Caco-2 (cell line): ENCODE measurements at regions not wholly inside any gene's neighbourhood (a gene's known extent, or its start where the extent isn't known, plus 50 kb on each side); places are given as distances from the start of the nearest gene placed in this dataset.

ENCODE experiments used
- BruUV-seq: library from RNA; stranded (reverse); fragments of 400-500 nt; replicated peaks from 2 replicates; lab custom pipeline; 2021; lab: Mats Ljungman, UMichigan
- CTCF ChIA-PET: fragments of 300-600 bp; sonication (Branson Sonifier 250); formaldehyde crosslinking; loops from one replicate; lab custom pipeline; 2022; ENCODE audit warnings: antibody characterized with exemption; lab: Charles Lee
- POLR2A ChIA-PET: fragments of 300-600 bp; sonication (Branson Sonifier 250); formaldehyde crosslinking; loops from one replicate; lab custom pipeline; 2022; ENCODE audit warnings: antibody characterized with exemption; lab: Charles Lee
- DNase-seq, 2 experiments: peaks; one replicate each; pipeline versions ENCODE4 v3.0.0 to v3.0.0-alpha.2; 2020 to 2022
- H3K27me3 ChIP-seq: replicated peaks from 2 replicates; pipeline ENCODE4 v1.6.0; 2011; ENCODE audit warnings: low read length; ENCODE audit not compliant: control insufficient read depth, insufficient read depth
- H3K36me3 ChIP-seq: 2 replicates; pipeline ENCODE4 v1.5.1; 2011; ENCODE audit warnings: low read length; ENCODE audit not compliant: control insufficient read depth, insufficient read depth
- H3K4me1 ChIP-seq: fragments of 250-450 bp; sonication (Bioruptor Pico); 2 replicates; pipeline ENCODE4 v1.5.1; 2020; ENCODE audit warnings: mild to moderate bottlenecking
- H3K4me3 ChIP-seq: 2 replicates; pipeline ENCODE4 v1.5.1; 2011; ENCODE audit warnings: low read depth, mild to moderate bottlenecking, control low read depth, low read length
- H3K9me3 ChIP-seq: fragments of 250-450 bp; sonication (Bioruptor Pico); 2 replicates; pipeline ENCODE4 v1.5.1; 2020; ENCODE audit warnings: mild to moderate bottlenecking, moderate library complexity
- H3K27ac Mint-ChIP-seq: one replicate; pipeline ENCODE4 v1.8.0; 2022; ENCODE audit warnings: mixed read lengths; ENCODE audit not compliant: unreplicated experiment
- H3K27me3 Mint-ChIP-seq: one replicate; pipeline ENCODE4 v1.8.0; 2022; ENCODE audit warnings: mixed read lengths; ENCODE audit not compliant: insufficient read depth, unreplicated experiment
- H3K36me3 Mint-ChIP-seq: one replicate; pipeline ENCODE4 v1.8.0; 2022; ENCODE audit warnings: mild to moderate bottlenecking, mixed read lengths; ENCODE audit not compliant: insufficient read depth, unreplicated experiment
- H3K4me1 Mint-ChIP-seq: one replicate; pipeline ENCODE4 v1.8.0; 2022; ENCODE audit warnings: low read depth, mixed read lengths; ENCODE audit not compliant: unreplicated experiment
- H3K4me3 Mint-ChIP-seq: one replicate; pipeline ENCODE4 v1.8.0; 2022; ENCODE audit warnings: mild to moderate bottlenecking, moderate library complexity, mixed read lengths; ENCODE audit not compliant: unreplicated experiment
- H3K9me3 Mint-ChIP-seq: one replicate; pipeline ENCODE4 v1.8.0; 2022; ENCODE audit warnings: mixed read lengths; ENCODE audit not compliant: unreplicated experiment
- CTCF ChIP-seq, 2 experiments: fragments of 200-600 bp in 1 of 2; IDR thresholded peaks; 1 replicate in 1 of 2; 2 replicates in 1 of 2; pipeline versions ENCODE4 v1.5.1 to v1.8.0; 2011 to 2022; ENCODE audit warnings: antibody characterized with exemption in 1 of 2, control low read depth in 1 of 2, inconsistent platforms in 1 of 2, low read depth in 1 of 2, low read length in 1 of 2, mild to moderate bottlenecking in 1 of 2, moderate library complexity in 1 of 2; ENCODE audit not compliant: insufficient read depth in 1 of 2, severe bottlenecking in 1 of 2, unreplicated experiment in 1 of 2
- intact Hi-C: fragments of 100-400 bp; cut with micrococcal nuclease; formaldehyde crosslinking; loops from one replicate; pipeline ENCODE4 v1.10.0; 2022; ENCODE audit not compliant: unreplicated experiment

DNA sequence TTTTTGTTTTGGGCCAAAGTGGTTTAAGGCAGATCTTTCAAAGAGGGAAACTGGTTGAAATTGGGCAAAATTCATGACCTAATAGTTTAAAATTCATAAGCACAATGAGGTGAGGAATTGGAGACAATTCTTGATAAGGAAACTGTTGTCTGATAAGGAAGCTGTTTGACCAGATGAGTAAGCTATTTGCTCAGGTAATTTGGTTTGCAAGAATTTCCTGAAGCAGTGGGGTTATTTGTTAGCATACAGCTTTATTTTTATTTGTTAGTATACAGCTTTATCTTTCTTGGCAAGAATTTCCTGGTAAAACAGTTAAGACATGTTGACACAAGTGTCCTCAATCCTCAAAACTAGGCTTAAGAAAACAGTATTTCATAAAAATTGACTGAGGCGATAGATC lies 559.0 kb downstream of the GALC start:
- intact Hi-C loops, result no loop called here
- BruUV-seq, result no TSS peak

DNA sequence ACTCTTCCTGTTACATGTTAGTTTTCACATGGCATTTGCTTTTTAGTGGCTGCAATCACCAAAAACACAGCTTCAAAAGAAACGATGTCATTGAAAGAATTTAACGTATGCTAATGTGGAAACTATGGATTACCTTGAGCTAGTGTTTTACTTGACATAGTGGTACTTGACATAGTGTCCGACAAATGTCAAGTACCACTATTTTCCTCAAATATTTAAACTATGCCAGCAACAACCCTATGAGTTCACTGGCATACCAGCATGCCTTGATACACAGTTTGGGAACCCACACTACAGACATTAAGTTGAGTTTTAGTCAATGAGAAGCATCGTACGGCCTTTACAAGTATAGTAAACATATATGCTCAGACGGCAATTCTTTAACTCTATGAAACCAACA lies 560.3 kb downstream of the GALC start:
- Mint-ChIP-seq H3K9me3 (no peaks in the 10 kb centered on the region), H3K4me1 (no peaks in the 10 kb centered on the region), H3K4me3 (no peak overlapping the region), H3K27ac (no peak overlapping the region), H3K36me3 (no peaks in the 10 kb centered on the region), H3K27me3 (no peaks in the 10 kb centered on the region)
- no TSS peak for BruUV-seq
- CTCF ChIA-PET, result no interaction called here
- POLR2A ChIA-PET, result no interaction called here
- Histone ChIP-seq H3K9me3 (no peaks in the 10 kb centered on the region), H3K36me3 (no peaks in the 10 kb centered on the region), H3K27me3 (no peaks in the 10 kb centered on the region), H3K4me3 (no peak overlapping the region), H3K4me1 (peaks cover 10% of the 10 kb centered on the region)
- intact Hi-C loops, result no loop called here
- TF ChIP-seq CTCF (IDR thresholded peaks at IDR 0.05; ENCODE audit: insufficient read depth in 1 of 2, low read depth in 1 of 2, low read length in 1 of 2, severe bottlenecking in 1 of 2, unreplicated experiment in 1 of 2), result no peak
- no peak for DNase-seq

More for the DNA sequence above, 559.0 kb downstream of the GALC start:
- no peak for DNase-seq
- Mint-ChIP-seq H3K4me1 (no peaks in the 10 kb centered on the region), H3K27ac (no peak overlapping the region), H3K27me3 (no peaks in the 10 kb centered on the region), H3K4me3 (no peak overlapping the region), H3K36me3 (no peaks in the 10 kb centered on the region), H3K9me3 (no peaks in the 10 kb centered on the region)
- ChIA-PET CTCF (no interaction called here), POLR2A (no interaction called here)
- Histone ChIP-seq H3K4me1 (peaks cover 10% of the 10 kb centered on the region), H3K27me3 (no peaks in the 10 kb centered on the region), H3K36me3 (no peaks in the 10 kb centered on the region), H3K9me3 (no peaks in the 10 kb centered on the region), H3K4me3 (no peak overlapping the region)
- no peak for TF ChIP-seq CTCF (IDR thresholded peaks at IDR 0.05; ENCODE audit: insufficient read depth in 1 of 2, low read depth in 1 of 2, low read length in 1 of 2, severe bottlenecking in 1 of 2, unreplicated experiment in 1 of 2)

- ChIA-PET POLR2A (no interaction called here), CTCF (no interaction called here)
- TF ChIP-seq CTCF (IDR thresholded peaks at IDR 0.05; ENCODE audit: insufficient read depth in 1 of 2, low read depth in 1 of 2, low read length in 1 of 2, severe bottlenecking in 1 of 2, unreplicated experiment in 1 of 2), result no peak
- H3K27me3 ChIP-seq, result no peaks in the 10 kb centered on the region
- H3K36me3 ChIP-seq, result no peaks in the 10 kb centered on the region
- intact Hi-C loops, result no loop called here
- no peak overlapping the region for H3K4me3 Mint-ChIP-seq
- no peaks in the 10 kb centered on the region for H3K36me3 Mint-ChIP-seq
- peaks cover 4% of the 10 kb centered on the region for H3K9me3 Mint-ChIP-seq
- no TSS peak for BruUV-seq
- no peak overlapping the region for H3K27ac Mint-ChIP-seq
- H3K27me3 Mint-ChIP-seq, result no peaks in the 10 kb centered on the region
- H3K4me3 ChIP-seq, result no peak overlapping the region
- H3K9me3 ChIP-seq, result no peaks in the 10 kb centered on the region
- no peaks in the 10 kb centered on the region for H3K4me1 Mint-ChIP-seq
- peaks cover 10% of the 10 kb centered on the region for H3K4me1 ChIP-seq
- DNase-seq, result no peak
Measured at GRCh38 chr14:87430810-87431209, 562.2 kb downstream of the GALC start.
